Upper lobe of left lung (tissue), 6 donors: ENCODE measurements at regions not wholly inside any gene's neighbourhood (a gene's known extent, or its start where the extent isn't known, plus 50 kb on each side); places are given as distances from the start of the nearest gene placed in this dataset.

Source experiments
- ATAC-seq, 2 donors: fragments of 200-7000 bp; cut with Tn5 transposase; one replicate each; pipeline ENCODE4 v1.9.1; 2022; ENCODE audit warnings: mild to moderate bottlenecking in 2 of 2, moderate library complexity in 2 of 2; ENCODE audit not compliant: low FRiP score in 2 of 2
- DNase-seq, 2 donors: peaks; one replicate each; pipeline ENCODE4 v3.0.0-alpha.2; 2019 to 2020
- H3K27ac ChIP-seq, 4 donors: fragments of 200-600 bp; sonication (generic); one replicate each; pipeline ENCODE4 v1.5.1; 2016 to 2019
- H3K27me3 ChIP-seq, 4 donors: fragments of 200-600 bp; sonication (generic); one replicate each; pipeline ENCODE4 v1.5.1; 2017 to 2019
- H3K36me3 ChIP-seq, 4 donors: fragments of 200-600 bp; sonication (generic); one replicate each; pipeline ENCODE4 v1.5.1; 2016 to 2019
- H3K4me1 ChIP-seq, 4 donors: fragments of 200-600 bp; sonication (generic); one replicate each; pipeline ENCODE4 v1.5.1; 2018 to 2019
- H3K4me3 ChIP-seq, 4 donors: fragments of 200-600 bp; sonication (generic); one replicate each; pipeline ENCODE4 v1.5.1; 2017 to 2019; ENCODE audit warnings: mild to moderate bottlenecking in 2 of 4, moderate library complexity in 1 of 4
- H3K9me3 ChIP-seq, 4 donors: fragments of 200-600 bp; sonication (generic); one replicate each; pipeline ENCODE4 v1.5.1; 2018 to 2019
- EP300 ChIP-seq, 4 donors: sonication (generic); formaldehyde crosslinking; IDR thresholded peaks; one replicate each; pipeline ENCODE4 v1.5.1; 2017; ENCODE audit warnings: antibody characterized with exemption in 4 of 4, control low read depth in 2 of 4
- POLR2A ChIP-seq, 4 donors: fragments of 450-650 bp; IDR thresholded peaks; one replicate each; pipeline ENCODE4 v1.5.1; 2016 to 2017; ENCODE audit warnings: antibody characterized with exemption in 4 of 4, mild to moderate bottlenecking in 2 of 4
- POLR2AphosphoS5 ChIP-seq, 2 donors: sonication (generic); formaldehyde crosslinking; IDR thresholded peaks; one replicate each; pipeline ENCODE4 v1.5.1; 2017; ENCODE audit warnings: antibody characterized with exemption in 2 of 2
- WGBS, 2 donors: methylation state at CpG; one replicate each; pipeline ENCODE4 v1.1.5; 2017 to 2018; 5-methylcytosine and 5-hydroxymethylcytosine counted together
- TF ChIP-seq, protein P1 (sequence below), 6 experiments: fragments of 450-650 bp in 4 of 6; fragments of 200-600 bp in 2 of 6; sonication (generic) in 2 of 6; IDR thresholded peaks; one replicate each; pipeline ENCODE4 v1.5.1; 2016 to 2019; ENCODE audit warnings: antibody characterized with exemption in 6 of 6
- donor health status: DM: no; HTN: no; CAD: no; lungs with moderate emphysema.
- donor health status: DM: no; HTN: yes; CAD: no; lungs with severe emphysema.

DNA sequence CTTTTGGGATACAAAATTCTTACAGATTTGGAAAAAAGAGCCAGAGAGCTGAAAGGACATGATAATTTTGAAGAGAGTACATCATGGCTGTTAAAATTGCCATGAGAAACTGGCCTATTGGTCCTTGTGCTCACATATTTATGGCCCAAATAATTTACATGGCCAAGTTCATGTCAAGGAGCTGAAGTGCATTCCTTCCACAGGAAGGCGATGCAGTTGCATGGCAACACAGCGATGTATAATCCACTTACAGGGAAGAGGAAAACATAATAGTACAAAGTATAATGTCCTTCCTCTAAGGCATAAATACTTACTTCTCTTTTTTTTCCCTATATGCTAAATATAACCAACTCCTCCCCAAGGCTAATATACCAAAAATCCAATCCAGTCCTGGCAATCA is 914.5 kb upstream of the AGA start:
- TF ChIP-seq, protein P1, sequence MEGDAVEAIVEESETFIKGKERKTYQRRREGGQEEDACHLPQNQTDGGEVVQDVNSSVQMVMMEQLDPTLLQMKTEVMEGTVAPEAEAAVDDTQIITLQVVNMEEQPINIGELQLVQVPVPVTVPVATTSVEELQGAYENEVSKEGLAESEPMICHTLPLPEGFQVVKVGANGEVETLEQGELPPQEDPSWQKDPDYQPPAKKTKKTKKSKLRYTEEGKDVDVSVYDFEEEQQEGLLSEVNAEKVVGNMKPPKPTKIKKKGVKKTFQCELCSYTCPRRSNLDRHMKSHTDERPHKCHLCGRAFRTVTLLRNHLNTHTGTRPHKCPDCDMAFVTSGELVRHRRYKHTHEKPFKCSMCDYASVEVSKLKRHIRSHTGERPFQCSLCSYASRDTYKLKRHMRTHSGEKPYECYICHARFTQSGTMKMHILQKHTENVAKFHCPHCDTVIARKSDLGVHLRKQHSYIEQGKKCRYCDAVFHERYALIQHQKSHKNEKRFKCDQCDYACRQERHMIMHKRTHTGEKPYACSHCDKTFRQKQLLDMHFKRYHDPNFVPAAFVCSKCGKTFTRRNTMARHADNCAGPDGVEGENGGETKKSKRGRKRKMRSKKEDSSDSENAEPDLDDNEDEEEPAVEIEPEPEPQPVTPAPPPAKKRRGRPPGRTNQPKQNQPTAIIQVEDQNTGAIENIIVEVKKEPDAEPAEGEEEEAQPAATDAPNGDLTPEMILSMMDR (IDR thresholded peaks at IDR 0.05), result no peak
- no peak for TF ChIP-seq POLR2A (IDR thresholded peaks at IDR 0.05)
- no peak for TF ChIP-seq POLR2AphosphoS5 (IDR thresholded peaks at IDR 0.05)
- no peak for TF ChIP-seq EP300 (IDR thresholded peaks at IDR 0.05)
- 71 to 73% methylated on average over 2 of the region's 2 CpGs for WGBS, 2 donors
- ATAC-seq, result no peak

GRCh38 chr4:178385481-178385880 is 943.2 kb upstream of the AGA start:
- Histone ChIP-seq H3K36me3 (no peaks in the 10 kb centered on the region), H3K27me3 (no peaks in the 10 kb centered on the region), H3K4me1 (no peaks in the 10 kb centered on the region), H3K27ac (no peak overlapping the region), H3K9me3 (no peaks in the 10 kb centered on the region), H3K4me3 (no peak overlapping the region)
- TF ChIP-seq EP300 (IDR thresholded peaks at IDR 0.05) (no peak), POLR2AphosphoS5 (IDR thresholded peaks at IDR 0.05) (no peak), POLR2A (IDR thresholded peaks at IDR 0.05) (no peak)
- TF ChIP-seq, protein P1 (IDR thresholded peaks at IDR 0.05), result no peak
- no peak for ATAC-seq
- 70 to 72% methylated on average over 2 of the region's 2 CpGs for WGBS, 2 donors
- DNase-seq, result no peak

More for the DNA sequence above, 914.5 kb upstream of the AGA start:
- Histone ChIP-seq H3K4me3 (no peak overlapping the region), H3K36me3 (no peaks in the 10 kb centered on the region), H3K27ac (no peak overlapping the region), H3K27me3 (no peaks in the 10 kb centered on the region), H3K4me1 (no peaks in the 10 kb centered on the region), H3K9me3 (no peaks in the 10 kb centered on the region)
- no peak for DNase-seq

GRCh38 chr4:178387756-178388155 is 945.5 kb upstream of the AGA start:
- Histone ChIP-seq H3K9me3 (no peaks in the 10 kb centered on the region), H3K4me1 (no peaks in the 10 kb centered on the region), H3K4me3 (no peak overlapping the region), H3K27ac (no peak overlapping the region), H3K36me3 (no peaks in the 10 kb centered on the region), H3K27me3 (no peaks in the 10 kb centered on the region)
- WGBS, 2 donors, result 57 to 73% methylated on average over 2 of the region's 2 CpGs
- TF ChIP-seq, protein P1 (IDR thresholded peaks at IDR 0.05), result no peak
- TF ChIP-seq POLR2A (IDR thresholded peaks at IDR 0.05), result no peak
- TF ChIP-seq POLR2AphosphoS5 (IDR thresholded peaks at IDR 0.05), result no peak
- no peak for TF ChIP-seq EP300 (IDR thresholded peaks at IDR 0.05)
- DNase-seq, result no peak
- no peak for ATAC-seq

DNA sequence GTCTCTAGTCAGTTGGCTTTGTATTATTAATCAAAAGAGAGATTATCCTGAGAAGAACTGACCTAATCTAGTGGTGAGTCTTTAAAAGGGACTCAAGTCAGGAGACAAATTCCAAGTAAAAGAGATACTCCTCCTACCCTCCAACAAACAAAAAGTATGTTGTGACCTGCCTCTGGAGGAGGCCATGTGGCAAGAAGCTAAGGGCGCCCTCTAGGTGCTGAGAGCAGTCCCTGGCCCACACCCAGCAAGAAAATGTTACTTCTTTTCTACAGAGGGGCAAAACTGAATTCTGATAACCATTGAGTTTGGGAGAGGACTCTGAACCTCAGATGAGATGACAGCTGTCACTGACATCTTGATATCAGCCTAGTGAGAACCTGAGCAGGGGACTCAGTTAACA is 953.6 kb upstream of the AGA start:
- ATAC-seq, result no peak
- WGBS, 2 donors, result 55 to 67% methylated on average over 1 of the region's 1 CpG
- Histone ChIP-seq H3K4me1 (no peaks in the 10 kb centered on the region), H3K9me3 (no peaks in the 10 kb centered on the region), H3K27me3 (no peaks in the 10 kb centered on the region), H3K36me3 (no peaks in the 10 kb centered on the region), H3K27ac (no peak overlapping the region), H3K4me3 (no peak overlapping the region)
- no peak for DNase-seq
- TF ChIP-seq POLR2AphosphoS5 (IDR thresholded peaks at IDR 0.05) (no peak), POLR2A (IDR thresholded peaks at IDR 0.05) (no peak), EP300 (IDR thresholded peaks at IDR 0.05) (no peak)
- TF ChIP-seq, protein P1 (IDR thresholded peaks at IDR 0.05), result no peak

DNA sequence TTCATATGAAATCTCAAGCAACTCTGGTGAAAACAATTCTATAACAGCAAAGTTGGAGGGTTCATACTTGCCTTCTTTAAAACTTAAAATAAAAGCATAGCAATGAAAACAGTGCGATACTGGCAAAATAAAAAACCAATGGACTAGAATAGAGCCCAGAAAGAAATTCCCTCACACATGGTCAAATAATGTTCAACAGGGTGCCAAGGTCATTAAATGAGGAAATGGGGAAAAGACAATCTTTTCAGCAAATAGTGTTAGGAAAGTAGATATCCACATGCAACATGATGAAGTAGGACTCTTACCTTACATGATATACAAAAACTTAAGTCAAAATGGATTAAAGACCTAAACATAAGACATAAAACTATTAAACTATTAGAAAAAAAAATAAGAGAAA is 970.2 kb upstream of the AGA start:
- ATAC-seq, result no peak
- 95% methylated on average over 1 of the region's 1 CpG for WGBS, 2 donors
- no peak for TF ChIP-seq POLR2AphosphoS5 (IDR thresholded peaks at IDR 0.05)
- TF ChIP-seq POLR2A (IDR thresholded peaks at IDR 0.05), result no peak
- TF ChIP-seq, protein P1 (IDR thresholded peaks at IDR 0.05), result no peak
- TF ChIP-seq EP300 (IDR thresholded peaks at IDR 0.05), result no peak
- no peak for DNase-seq
- Histone ChIP-seq H3K27ac (no peak overlapping the region), H3K4me1 (no peaks in the 10 kb centered on the region), H3K4me3 (no peak overlapping the region), H3K27me3 (no peaks in the 10 kb centered on the region), H3K36me3 (no peaks in the 10 kb centered on the region), H3K9me3 (no peaks in the 10 kb centered on the region)
